ENCODE measurements at regions not wholly inside any gene's neighbourhood (a gene's known extent, or its start where the extent isn't known, plus 50 kb on each side); places are given as distances from the start of the nearest gene placed in this dataset.

GRCh38 chr4:23959396-23960148 lies 69.7 kb upstream of the PPARGC1A start (continued):
- no peak for TF ChIP-seq CHD7 (IDR thresholded peaks at IDR 0.05; ENCODE audit: insufficient replicate concordance, low read length)
- no peak for TF ChIP-seq NRF1 (IDR thresholded peaks at IDR 0.05; ENCODE audit: low read depth, low read length)
- TF ChIP-seq GTF2F1 (IDR thresholded peaks at IDR 0.05; ENCODE audit: borderline replicate concordance, low read depth, low read length) = no peak
- TF ChIP-seq CTBP2 (IDR thresholded peaks at IDR 0.05; ENCODE audit: borderline replicate concordance, insufficient read depth, insufficient read length, low read length) = no peak
- TF ChIP-seq RBBP5 (IDR thresholded peaks at IDR 0.05; ENCODE audit: borderline replicate concordance, low read depth, low read length) = no peak
- no peak for TF ChIP-seq SUZ12 (IDR thresholded peaks at IDR 0.05; ENCODE audit: low read length)
